C4-2B (cell line): ENCODE measurements at regions not wholly inside any gene's neighbourhood (a gene's known extent, or its start where the extent isn't known, plus 50 kb on each side); places are given as distances from the start of the nearest gene placed in this dataset.

ENCODE experiments used
- ZFX ChIP-seq: fragments of 450-650 bp; IDR thresholded peaks from 2 replicates; pipeline ENCODE4 v1.6.1; 2017
- TF ChIP-seq, protein P1 (sequence below): fragments of 450-650 bp; conservative IDR thresholded peaks from 2 replicates; pipeline ENCODE4 v1.5.1; 2017; ENCODE audit warnings: mild to moderate bottlenecking

DNA sequence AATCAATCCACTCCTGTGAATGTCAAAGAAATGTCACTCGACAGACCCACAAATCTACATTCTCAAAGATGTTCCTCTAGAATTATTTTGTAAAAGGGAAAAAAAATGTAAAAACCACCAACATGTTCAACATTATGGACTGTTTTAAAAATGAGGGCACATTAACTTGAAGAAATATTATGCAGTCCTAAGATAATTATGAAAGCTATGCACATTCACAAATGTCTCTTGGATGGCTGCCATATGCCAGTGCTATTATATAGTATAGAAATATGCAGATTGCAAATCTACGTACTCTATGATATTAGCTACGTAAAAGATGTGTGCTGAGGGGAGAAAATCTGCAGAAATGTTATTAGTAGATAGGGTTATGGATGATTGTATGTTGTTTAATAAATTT is 334.2 kb downstream of the BMP4 start:
- TF ChIP-seq, protein P1, sequence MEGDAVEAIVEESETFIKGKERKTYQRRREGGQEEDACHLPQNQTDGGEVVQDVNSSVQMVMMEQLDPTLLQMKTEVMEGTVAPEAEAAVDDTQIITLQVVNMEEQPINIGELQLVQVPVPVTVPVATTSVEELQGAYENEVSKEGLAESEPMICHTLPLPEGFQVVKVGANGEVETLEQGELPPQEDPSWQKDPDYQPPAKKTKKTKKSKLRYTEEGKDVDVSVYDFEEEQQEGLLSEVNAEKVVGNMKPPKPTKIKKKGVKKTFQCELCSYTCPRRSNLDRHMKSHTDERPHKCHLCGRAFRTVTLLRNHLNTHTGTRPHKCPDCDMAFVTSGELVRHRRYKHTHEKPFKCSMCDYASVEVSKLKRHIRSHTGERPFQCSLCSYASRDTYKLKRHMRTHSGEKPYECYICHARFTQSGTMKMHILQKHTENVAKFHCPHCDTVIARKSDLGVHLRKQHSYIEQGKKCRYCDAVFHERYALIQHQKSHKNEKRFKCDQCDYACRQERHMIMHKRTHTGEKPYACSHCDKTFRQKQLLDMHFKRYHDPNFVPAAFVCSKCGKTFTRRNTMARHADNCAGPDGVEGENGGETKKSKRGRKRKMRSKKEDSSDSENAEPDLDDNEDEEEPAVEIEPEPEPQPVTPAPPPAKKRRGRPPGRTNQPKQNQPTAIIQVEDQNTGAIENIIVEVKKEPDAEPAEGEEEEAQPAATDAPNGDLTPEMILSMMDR = no peak
- no peak for TF ChIP-seq ZFX
